A673 (cell line): ENCODE measurements at regions not wholly inside any gene's neighbourhood (a gene's known extent, or its start where the extent isn't known, plus 50 kb on each side); places are given as distances from the start of the nearest gene placed in this dataset.
"Not testable (repeated sequence)": the region's sequence is repeated elsewhere in the genome, so short reads cannot be mapped to it uniquely, and the experiment has no call there.

Experiments
- BruUV-seq: library from RNA; stranded (reverse); fragments of 400-500 nt; replicated peaks from 2 replicates; lab custom pipeline; 2021; lab: Mats Ljungman, UMichigan
- CTCF ChIA-PET: fragments of 300-600 bp; sonication (Branson Sonifier 250); formaldehyde crosslinking; loops from one replicate; lab custom pipeline; 2022; ENCODE audit warnings: antibody characterized with exemption; lab: Charles Lee
- POLR2A ChIA-PET: fragments of 300-600 bp; sonication (Branson Sonifier 250); formaldehyde crosslinking; loops from one replicate; lab custom pipeline; 2022; ENCODE audit warnings: antibody characterized with exemption; ENCODE audit not compliant: low non-redundant PET; lab: Charles Lee
- DNase-seq: peaks from one replicate; pipeline ENCODE4 v3.0.0-alpha.2; 2015; ENCODE audit warnings: low spot score
- H3K27ac ChIP-seq: fragments of 200-600 bp; sonication (generic); 2 replicates; pipeline ENCODE4 v1.5.1; 2016; ENCODE audit warnings: mixed run types, low read depth, mild to moderate bottlenecking, mixed read lengths, antibody characterized with exemption, low read length; ENCODE audit not compliant: poor library complexity, severe bottlenecking
- H3K27me3 ChIP-seq: fragments of 200-600 bp; sonication (generic); replicated peaks from 2 replicates; pipeline ENCODE4 v1.6.1; 2017; ENCODE audit warnings: mixed run types, low read depth, mild to moderate bottlenecking, mixed read lengths, antibody characterized with exemption, low read length; ENCODE audit not compliant: insufficient read depth, poor library complexity
- H3K36me3 ChIP-seq: fragments of 200-600 bp; sonication (generic); 2 replicates; pipeline ENCODE4 v1.6.1; 2016; ENCODE audit warnings: mixed run types, mild to moderate bottlenecking, mixed read lengths, antibody characterized with exemption, low read length; ENCODE audit not compliant: insufficient read depth, poor library complexity, severe bottlenecking
- H3K4me1 ChIP-seq: fragments of 200-600 bp; sonication (generic); 2 replicates; pipeline ENCODE4 v1.6.1; 2017; ENCODE audit warnings: mixed run types, mild to moderate bottlenecking, mixed read lengths, antibody characterized with exemption, low read length; ENCODE audit not compliant: insufficient read depth, poor library complexity, severe bottlenecking
- H3K4me3 ChIP-seq: fragments of 200-600 bp; sonication (generic); 2 replicates; pipeline ENCODE4 v1.5.1; 2016; ENCODE audit warnings: low read depth, mixed run types, mild to moderate bottlenecking, mixed read lengths, low read length; ENCODE audit not compliant: poor library complexity, severe bottlenecking
- H3K9me3 ChIP-seq: fragments of 200-600 bp; sonication (generic); 2 replicates; pipeline ENCODE4 v1.6.1; 2016; ENCODE audit warnings: mixed run types, low read depth, mild to moderate bottlenecking, mixed read lengths, antibody characterized with exemption, low read length; ENCODE audit not compliant: poor library complexity, severe bottlenecking
- intact Hi-C: fragments of 100-400 bp; cut with micrococcal nuclease; formaldehyde crosslinking; loops from one replicate; pipeline ENCODE4 v1.10.0; 2022; ENCODE audit not compliant: unreplicated experiment
- TF ChIP-seq, protein P1 (sequence below): fragments of 300-800, 200-600 bp; sonication (generic); conservative IDR thresholded peaks from 2 replicates; pipeline ENCODE4 v1.5.1; 2017; ENCODE audit warnings: low read depth, mild to moderate bottlenecking, antibody characterized with exemption, low read length, moderate library complexity, mixed read lengths

GRCh38 chr17:20633268-20634059 lies 53.9 kb downstream of the CDRT15L2 start:
- intact Hi-C loops, H3K4me1 ChIP-seq, BruUV-seq, H3K9me3 ChIP-seq, H3K27ac ChIP-seq, CTCF ChIA-PET, H3K4me3 ChIP-seq, H3K36me3 ChIP-seq, DNase-seq, H3K27me3 ChIP-seq, POLR2A ChIA-PET: not testable (repeated sequence)

- H3K4me1 ChIP-seq, POLR2A ChIA-PET, DNase-seq, H3K4me3 ChIP-seq, CTCF ChIA-PET, H3K27me3 ChIP-seq, H3K9me3 ChIP-seq, BruUV-seq, H3K36me3 ChIP-seq, intact Hi-C loops, H3K27ac ChIP-seq: not testable (repeated sequence)
Observed at GRCh38 chr17:20640147-20640546, 60.6 kb downstream of the CDRT15L2 start.

- H3K4me1 ChIP-seq, BruUV-seq, H3K27me3 ChIP-seq, H3K4me3 ChIP-seq, H3K9me3 ChIP-seq, intact Hi-C loops, POLR2A ChIA-PET, CTCF ChIA-PET, H3K36me3 ChIP-seq, H3K27ac ChIP-seq: not testable (repeated sequence)
- DNase-seq, result peak; percentile 13
- TF ChIP-seq, protein P1, sequence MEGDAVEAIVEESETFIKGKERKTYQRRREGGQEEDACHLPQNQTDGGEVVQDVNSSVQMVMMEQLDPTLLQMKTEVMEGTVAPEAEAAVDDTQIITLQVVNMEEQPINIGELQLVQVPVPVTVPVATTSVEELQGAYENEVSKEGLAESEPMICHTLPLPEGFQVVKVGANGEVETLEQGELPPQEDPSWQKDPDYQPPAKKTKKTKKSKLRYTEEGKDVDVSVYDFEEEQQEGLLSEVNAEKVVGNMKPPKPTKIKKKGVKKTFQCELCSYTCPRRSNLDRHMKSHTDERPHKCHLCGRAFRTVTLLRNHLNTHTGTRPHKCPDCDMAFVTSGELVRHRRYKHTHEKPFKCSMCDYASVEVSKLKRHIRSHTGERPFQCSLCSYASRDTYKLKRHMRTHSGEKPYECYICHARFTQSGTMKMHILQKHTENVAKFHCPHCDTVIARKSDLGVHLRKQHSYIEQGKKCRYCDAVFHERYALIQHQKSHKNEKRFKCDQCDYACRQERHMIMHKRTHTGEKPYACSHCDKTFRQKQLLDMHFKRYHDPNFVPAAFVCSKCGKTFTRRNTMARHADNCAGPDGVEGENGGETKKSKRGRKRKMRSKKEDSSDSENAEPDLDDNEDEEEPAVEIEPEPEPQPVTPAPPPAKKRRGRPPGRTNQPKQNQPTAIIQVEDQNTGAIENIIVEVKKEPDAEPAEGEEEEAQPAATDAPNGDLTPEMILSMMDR, result peak; percentile 59
Observed at GRCh38 chr17:20646661-20647272, 67.2 kb downstream of the CDRT15L2 start.

DNA sequence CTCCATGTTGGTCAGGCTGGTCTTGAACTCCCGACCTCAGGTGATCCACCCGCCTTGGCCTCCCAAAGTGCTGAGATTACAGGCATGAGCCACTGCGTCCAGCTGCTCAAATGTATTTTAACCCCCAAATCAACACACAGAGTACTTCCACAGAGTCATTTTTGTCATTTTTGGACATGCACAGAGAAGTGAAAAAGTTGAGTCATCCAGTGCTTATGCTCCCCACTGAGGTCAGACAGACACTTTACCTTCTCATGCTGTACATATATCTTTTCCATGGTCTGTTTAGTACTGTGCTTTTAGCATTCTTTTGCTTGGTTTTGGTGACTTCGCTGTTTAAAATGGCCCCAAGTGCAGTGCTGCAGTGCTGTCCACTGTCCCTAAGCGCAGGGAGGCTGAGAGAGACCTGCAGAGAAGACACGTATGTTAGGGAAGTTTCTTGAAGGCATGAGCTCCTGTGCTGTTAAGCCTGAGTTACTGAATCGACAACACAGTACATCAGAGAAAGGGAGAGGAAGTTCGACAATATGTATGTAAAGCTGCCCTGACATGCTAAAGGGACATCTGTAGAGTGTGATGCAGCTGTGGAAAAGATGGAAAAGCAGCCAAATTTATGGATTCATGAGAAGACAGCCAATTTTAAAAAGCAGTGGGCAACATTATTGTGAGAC lies 69.7 kb downstream of the CDRT15L2 start:
- CTCF ChIA-PET, H3K27me3 ChIP-seq, H3K27ac ChIP-seq, H3K36me3 ChIP-seq, H3K9me3 ChIP-seq, intact Hi-C loops, H3K4me1 ChIP-seq, BruUV-seq, DNase-seq, H3K4me3 ChIP-seq, POLR2A ChIA-PET: not testable (repeated sequence)

DNA sequence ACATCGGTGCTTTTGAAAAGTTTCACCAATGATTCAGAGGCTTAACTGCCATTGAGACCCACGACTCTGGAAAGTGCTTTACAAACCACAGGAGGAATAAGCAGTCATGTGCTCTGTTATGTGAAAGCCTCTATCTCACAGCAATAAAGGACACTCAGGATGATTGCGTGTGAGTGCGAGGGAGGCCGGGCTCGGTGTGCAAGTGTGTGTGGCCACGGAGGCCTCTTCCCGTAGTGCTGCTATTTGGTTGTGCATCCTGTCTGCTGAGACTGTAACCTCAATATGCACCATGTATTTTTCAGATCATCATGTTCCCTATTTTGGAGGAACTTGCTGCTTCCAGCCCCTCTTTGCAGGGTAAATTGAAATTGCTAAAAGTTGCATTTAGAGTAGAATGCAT lies 71.5 kb downstream of the CDRT15L2 start:
- H3K9me3 ChIP-seq, H3K4me3 ChIP-seq, POLR2A ChIA-PET, H3K4me1 ChIP-seq, CTCF ChIA-PET, H3K27me3 ChIP-seq, DNase-seq, H3K27ac ChIP-seq, BruUV-seq, H3K36me3 ChIP-seq, intact Hi-C loops: not testable (repeated sequence)

DNA sequence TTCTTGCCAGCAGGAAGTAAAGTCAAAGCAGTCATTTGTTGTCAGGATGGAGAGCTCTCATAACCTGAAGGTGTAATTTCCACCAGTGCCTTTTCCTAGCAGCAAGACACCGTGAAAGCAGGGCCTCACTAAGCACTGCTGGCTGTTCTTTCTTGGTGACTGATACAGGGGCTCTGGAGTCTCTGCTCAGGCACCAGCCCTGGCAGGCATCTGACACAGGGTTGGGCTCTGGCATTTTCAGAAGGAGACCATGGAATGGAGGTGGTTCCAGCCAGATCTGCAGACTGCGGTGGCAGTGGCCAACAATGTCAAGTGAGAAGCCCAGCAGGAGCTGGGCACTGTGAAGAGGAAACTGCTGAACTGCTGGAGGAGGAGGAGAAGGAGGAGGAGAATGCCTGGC lies 72.2 kb downstream of the CDRT15L2 start:
- intact Hi-C loops, CTCF ChIA-PET, H3K27me3 ChIP-seq, H3K4me1 ChIP-seq, POLR2A ChIA-PET, H3K36me3 ChIP-seq, DNase-seq, H3K27ac ChIP-seq, BruUV-seq, H3K4me3 ChIP-seq, H3K9me3 ChIP-seq: not testable (repeated sequence)
